Gastrocnemius medialis (tissue), 4 donors: ENCODE measurements at regions not wholly inside any gene's neighbourhood (a gene's known extent, or its start where the extent isn't known, plus 50 kb on each side); places are given as distances from the start of the nearest gene placed in this dataset.

Source experiments
- ATAC-seq, 2 donors: fragments of 150-250 bp; one replicate each; pipeline ENCODE4 v1.9.1; 2016
- DNase-seq, 2 donors: peaks; one replicate each; pipeline ENCODE4 v3.0.0-alpha.2; 2019
- H3K27ac ChIP-seq, 4 donors: fragments of 200-600 bp; sonication (generic); 1 replicate in 1 of 4; 2 replicates in 3 of 4; pipeline ENCODE4 v1.5.1; 2016 to 2018; ENCODE audit warnings: mild to moderate bottlenecking in 2 of 4, moderate library complexity in 1 of 4
- H3K27me3 ChIP-seq, 3 donors: fragments of 200-600 bp; sonication (generic) in 2 of 3; 1 replicate in 1 of 3; 2 replicates in 2 of 3; pipeline versions ENCODE4 v1.5.1 to v1.6.0; 2016 to 2019; ENCODE audit warnings: mild to moderate bottlenecking in 1 of 3, moderate library complexity in 1 of 3
- H3K36me3 ChIP-seq, 2 donors: fragments of 200-600 bp; sonication (generic) in 1 of 2; one replicate each; pipeline ENCODE4 v1.5.1; 2017 to 2018
- H3K4me1 ChIP-seq, 2 donors: fragments of 200-600 bp; sonication (generic) in 1 of 2; one replicate each; pipeline ENCODE4 v1.5.1; 2016 to 2017; ENCODE audit warnings: mild to moderate bottlenecking in 2 of 2
- H3K4me3 ChIP-seq, 4 donors: fragments of 200-600 bp; sonication (generic) in 3 of 4; 1 replicate in 1 of 4; 2 replicates in 3 of 4; pipeline ENCODE4 v1.5.1; 2016 to 2019; ENCODE audit warnings: mild to moderate bottlenecking in 2 of 4
- H3K9me3 ChIP-seq, 3 donors: fragments of 200-600 bp; sonication (generic) in 2 of 3; 1 replicate in 1 of 3; 2 replicates in 2 of 3; pipeline ENCODE4 v1.5.1; 2016 to 2019
- POLR2A ChIP-seq, 2 donors: fragments of 450-650 bp; IDR thresholded peaks; one replicate each; pipeline ENCODE4 v1.6.1; 2017; ENCODE audit warnings: antibody characterized with exemption in 2 of 2, mild to moderate bottlenecking in 2 of 2, moderate library complexity in 2 of 2
- in situ Hi-C, 4 donors: fragments of 200-750 bp; cut with MboI; loops; one replicate each; pipeline versions ENCODE4 v1.15.0 to v1.8.0; 2017; ENCODE audit warnings: low sequenced_read_pairs in 4 of 4
- intact Hi-C: fragments of 100-400 bp; cut with DNase I; formaldehyde crosslinking; loops from one replicate; pipeline ENCODE4 v1.15.1; 2023; ENCODE audit warnings: low total_unique reads
- TF ChIP-seq, protein P1 (sequence below), 5 experiments: fragments of 450-650 bp in 3 of 5; fragments of 200-600 bp in 2 of 5; sonication (generic) in 2 of 5; IDR thresholded peaks in 4 of 5; conservative IDR thresholded peaks in 1 of 5; 1 replicate in 4 of 5; 2 replicates in 1 of 5; pipeline ENCODE4 v1.5.1; 2016 to 2019; ENCODE audit warnings: antibody characterized with exemption in 5 of 5, mild to moderate bottlenecking in 3 of 5, moderate library complexity in 3 of 5

DNA sequence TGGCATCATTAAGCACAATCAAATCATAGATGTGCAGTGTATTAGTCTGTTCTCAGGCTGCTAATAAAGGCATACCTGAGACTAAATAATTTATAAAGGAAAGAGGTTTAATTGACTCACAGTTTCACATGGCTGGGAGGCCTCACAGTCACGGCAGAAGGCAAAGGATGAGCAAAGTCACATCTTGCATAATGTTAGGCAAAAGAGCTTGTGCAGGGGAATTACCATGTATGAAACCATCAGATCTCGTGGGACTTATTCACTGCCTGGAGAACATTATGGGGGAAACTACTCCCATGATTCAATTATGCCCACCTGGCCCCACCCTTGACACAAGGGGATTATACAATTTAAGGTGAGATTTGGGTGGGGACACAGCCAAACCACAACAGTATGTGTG, 245.2 kb upstream of the DACH1 start:
- ATAC-seq: no peak

DNA sequence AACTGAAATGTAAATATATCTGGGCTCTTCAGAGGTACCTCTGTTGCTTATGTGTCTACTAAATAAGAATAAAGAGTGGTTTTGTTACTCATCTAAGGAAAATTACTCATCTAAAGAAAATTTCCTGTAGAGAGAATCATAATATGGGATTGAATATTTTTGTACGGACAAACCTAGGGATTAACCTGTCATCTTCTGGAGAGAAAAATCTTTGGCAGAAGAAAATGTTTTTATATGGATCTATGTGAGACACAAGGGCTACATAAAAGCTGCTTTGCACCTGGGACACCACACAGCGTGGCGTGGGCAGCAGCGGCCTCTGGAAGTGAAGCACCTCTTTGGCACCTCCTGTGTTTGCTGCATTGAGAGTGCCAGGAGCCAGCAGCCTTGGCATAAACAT, 242.9 kb upstream of the DACH1 start:
- Histone ChIP-seq H3K4me3 (no peak overlapping the region), H3K27ac (no peak overlapping the region), H3K9me3 (no peaks in the 10 kb centered on the region), H3K4me1 (no peaks in the 10 kb centered on the region), H3K27me3 (no peaks in the 10 kb centered on the region), H3K36me3 (no peaks in the 10 kb centered on the region)
- intact Hi-C loops: no loop called here
- no peak for DNase-seq
- no peak for ATAC-seq
- in situ Hi-C loops: no loop called here
- TF ChIP-seq POLR2A (IDR thresholded peaks at IDR 0.05): no peak
- TF ChIP-seq, protein P1, sequence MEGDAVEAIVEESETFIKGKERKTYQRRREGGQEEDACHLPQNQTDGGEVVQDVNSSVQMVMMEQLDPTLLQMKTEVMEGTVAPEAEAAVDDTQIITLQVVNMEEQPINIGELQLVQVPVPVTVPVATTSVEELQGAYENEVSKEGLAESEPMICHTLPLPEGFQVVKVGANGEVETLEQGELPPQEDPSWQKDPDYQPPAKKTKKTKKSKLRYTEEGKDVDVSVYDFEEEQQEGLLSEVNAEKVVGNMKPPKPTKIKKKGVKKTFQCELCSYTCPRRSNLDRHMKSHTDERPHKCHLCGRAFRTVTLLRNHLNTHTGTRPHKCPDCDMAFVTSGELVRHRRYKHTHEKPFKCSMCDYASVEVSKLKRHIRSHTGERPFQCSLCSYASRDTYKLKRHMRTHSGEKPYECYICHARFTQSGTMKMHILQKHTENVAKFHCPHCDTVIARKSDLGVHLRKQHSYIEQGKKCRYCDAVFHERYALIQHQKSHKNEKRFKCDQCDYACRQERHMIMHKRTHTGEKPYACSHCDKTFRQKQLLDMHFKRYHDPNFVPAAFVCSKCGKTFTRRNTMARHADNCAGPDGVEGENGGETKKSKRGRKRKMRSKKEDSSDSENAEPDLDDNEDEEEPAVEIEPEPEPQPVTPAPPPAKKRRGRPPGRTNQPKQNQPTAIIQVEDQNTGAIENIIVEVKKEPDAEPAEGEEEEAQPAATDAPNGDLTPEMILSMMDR (IDR thresholded peaks at IDR 0.05 in 4 of 5, conservative IDR thresholded peaks at IDR 0.05 in 1 of 5): no peak

More for the DNA sequence above, 245.2 kb upstream of the DACH1 start:
- Histone ChIP-seq H3K27ac (no peak overlapping the region), H3K27me3 (no peaks in the 10 kb centered on the region), H3K4me3 (no peak overlapping the region), H3K4me1 (no peaks in the 10 kb centered on the region), H3K36me3 (no peaks in the 10 kb centered on the region), H3K9me3 (no peaks in the 10 kb centered on the region)
- no peak for TF ChIP-seq POLR2A (IDR thresholded peaks at IDR 0.05)
- TF ChIP-seq, protein P1 (IDR thresholded peaks at IDR 0.05 in 4 of 5, conservative IDR thresholded peaks at IDR 0.05 in 1 of 5): no peak
- no peak for DNase-seq
- intact Hi-C loops: no loop called here
- in situ Hi-C loops: no loop called here

DNA sequence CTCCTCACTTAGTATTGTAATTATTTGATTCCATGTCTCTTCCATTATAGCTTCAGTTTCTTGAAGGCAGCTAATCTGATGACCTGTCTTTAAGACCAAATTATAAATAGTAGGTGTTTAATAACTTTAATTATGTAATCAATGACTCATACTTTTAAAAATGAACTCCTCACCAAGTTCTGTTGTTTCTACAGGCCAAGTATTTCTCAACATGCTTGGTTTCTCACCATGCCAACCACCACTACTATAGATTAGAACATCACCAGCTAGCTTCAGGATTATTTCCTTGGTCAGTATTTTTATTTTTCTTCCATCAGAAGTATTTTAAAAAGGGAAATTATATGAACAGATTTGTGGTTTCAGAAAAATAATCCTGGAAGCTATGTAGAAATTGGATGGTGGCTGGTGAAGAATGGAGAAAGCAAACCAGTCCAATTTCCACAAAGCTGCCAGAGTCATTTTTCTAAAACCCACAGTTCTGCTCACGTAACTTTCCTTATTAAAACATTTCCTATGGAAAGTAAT, 237.7 kb upstream of the DACH1 start:
- Histone ChIP-seq H3K4me1 (no peaks in the 10 kb centered on the region), H3K27me3 (no peaks in the 10 kb centered on the region), H3K9me3 (no peaks in the 10 kb centered on the region), H3K36me3 (no peaks in the 10 kb centered on the region), H3K27ac (no peak overlapping the region), H3K4me3 (no peak overlapping the region)
- intact Hi-C loops: no loop called here
- in situ Hi-C loops: no loop called here
- TF ChIP-seq POLR2A (IDR thresholded peaks at IDR 0.05): no peak
- TF ChIP-seq, protein P1 (IDR thresholded peaks at IDR 0.05 in 4 of 5, conservative IDR thresholded peaks at IDR 0.05 in 1 of 5): no peak
- ATAC-seq: no peak
- no peak for DNase-seq

DNA sequence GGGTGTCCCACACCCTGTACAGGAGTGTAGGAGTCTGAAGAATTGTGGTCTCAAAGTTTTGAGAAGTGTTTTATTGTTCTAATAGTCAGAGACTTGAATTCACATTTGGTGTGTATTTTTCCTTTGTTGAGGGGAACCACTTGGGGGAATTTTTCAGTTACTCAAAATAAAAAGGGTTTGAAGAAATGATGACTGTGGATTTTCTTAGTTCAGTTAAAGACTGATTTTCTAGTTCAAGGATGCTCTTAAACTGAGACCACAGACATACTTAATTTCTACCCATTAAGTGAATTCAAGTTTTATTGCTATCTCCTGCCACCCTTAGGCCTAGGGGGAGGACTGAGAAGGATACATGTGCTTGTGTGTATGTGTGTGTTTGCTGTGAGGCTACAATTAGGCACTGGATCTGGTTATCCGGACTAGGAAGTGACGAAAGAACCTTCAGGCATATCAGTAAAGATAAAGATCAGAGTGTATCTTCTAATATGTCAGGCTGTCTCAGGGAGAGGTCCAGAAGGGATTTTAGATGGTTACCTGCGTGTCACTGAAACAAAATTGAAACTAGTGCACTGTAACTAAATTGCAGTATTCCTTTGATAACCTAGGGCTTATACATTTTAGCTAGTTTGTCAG, 234.9 kb upstream of the DACH1 start:
- Histone ChIP-seq H3K4me1 (no peaks in the 10 kb centered on the region), H3K4me3 (no peak overlapping the region), H3K36me3 (no peaks in the 10 kb centered on the region), H3K27ac (no peak overlapping the region), H3K9me3 (no peaks in the 10 kb centered on the region), H3K27me3 (no peaks in the 10 kb centered on the region)
- ATAC-seq: no peak
- DNase-seq: no peak
- intact Hi-C loops (no loop called here), in situ Hi-C loops (no loop called here)
- TF ChIP-seq POLR2A (IDR thresholded peaks at IDR 0.05): no peak
- TF ChIP-seq, protein P1 (IDR thresholded peaks at IDR 0.05 in 4 of 5, conservative IDR thresholded peaks at IDR 0.05 in 1 of 5): no peak

DNA sequence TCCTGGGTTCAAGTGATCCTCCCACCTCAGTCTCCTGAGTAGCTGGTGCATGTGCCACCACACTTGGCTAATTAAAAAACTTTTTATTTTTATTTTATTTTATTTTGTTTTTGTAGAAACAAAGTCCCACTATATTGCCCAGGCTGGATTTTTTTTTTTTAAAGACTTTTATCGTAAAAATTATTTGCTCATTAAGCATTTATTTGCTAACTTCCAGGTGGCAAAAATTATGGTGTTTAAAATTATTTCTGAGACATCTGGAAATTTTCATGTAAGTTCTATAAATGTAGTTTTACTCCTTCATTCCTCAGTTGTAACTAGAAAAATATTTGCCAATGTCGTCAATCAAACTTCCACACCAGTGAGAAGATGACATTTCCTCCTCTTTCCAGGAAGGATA, 233.3 kb upstream of the DACH1 start:
- intact Hi-C loops (no loop called here), in situ Hi-C loops (no loop called here)
- no peak overlapping the region for H3K27ac ChIP-seq
- no peaks in the 10 kb centered on the region for H3K4me1 ChIP-seq
- no peak for TF ChIP-seq POLR2A (IDR thresholded peaks at IDR 0.05)
- TF ChIP-seq, protein P1 (IDR thresholded peaks at IDR 0.05 in 4 of 5, conservative IDR thresholded peaks at IDR 0.05 in 1 of 5): no peak
- no peaks in the 10 kb centered on the region for H3K9me3 ChIP-seq
- no peaks in the 10 kb centered on the region for H3K27me3 ChIP-seq
- ATAC-seq (no peak), DNase-seq (no peak)
- H3K36me3 ChIP-seq: no peaks in the 10 kb centered on the region
- no peak overlapping the region for H3K4me3 ChIP-seq
